IMR-90 (cell line): ENCODE measurements at regions not wholly inside any gene's neighbourhood (a gene's known extent, or its start where the extent isn't known, plus 50 kb on each side); places are given as distances from the start of the nearest gene placed in this dataset.
"Not testable (repeated sequence)": the region's sequence is repeated elsewhere in the genome, so short reads cannot be mapped to it uniquely, and the experiment has no call there.

Source experiments
- CEBPB ChIP-seq: IDR thresholded peaks from 2 replicates; pipeline ENCODE4 v1.6.1; 2012; ENCODE audit warnings: low read depth, low read length, improper control_type of control experiment
- FOS ChIP-seq: fragments of 150-350 bp; IDR thresholded peaks from 2 replicates; pipeline ENCODE4 v1.6.1; 2016; ENCODE audit warnings: low read depth, low read length
- MAFK ChIP-seq: IDR thresholded peaks from 2 replicates; pipeline ENCODE4 v1.6.1; 2012; ENCODE audit warnings: low read depth, low read length, improper control_type of control experiment
- MAZ ChIP-seq: IDR thresholded peaks from 2 replicates; pipeline ENCODE4 v1.6.1; 2012; ENCODE audit warnings: low read depth, mild to moderate bottlenecking, low read length, improper control_type of control experiment, moderate library complexity, borderline replicate concordance
- NFE2L2 ChIP-seq: fragments of 150-350 bp; IDR thresholded peaks from 2 replicates; pipeline ENCODE4 v1.6.1; 2016; ENCODE audit warnings: low read depth, mild to moderate bottlenecking, low read length
- POLR2A ChIP-seq: IDR thresholded peaks from 2 replicates; pipeline ENCODE4 v1.6.1; 2012; ENCODE audit warnings: mild to moderate bottlenecking, low read depth, low read length
- RAD21 ChIP-seq: IDR thresholded peaks from 2 replicates; pipeline ENCODE4 v1.6.1; 2012; ENCODE audit warnings: low read length, improper control_type of control experiment
- RCOR1 ChIP-seq: IDR thresholded peaks from 2 replicates; pipeline ENCODE4 v1.6.1; 2012; ENCODE audit warnings: mild to moderate bottlenecking, low read length, improper control_type of control experiment; ENCODE audit not compliant: insufficient replicate concordance
- TF ChIP-seq, protein P1 (sequence below): conservative IDR thresholded peaks from 2 replicates; pipeline ENCODE4 v1.5.1; 2012; ENCODE audit warnings: mild to moderate bottlenecking, low read depth, low read length, improper control_type of control experiment
- TF ChIP-seq, protein P2 (sequence below): fragments of 150-350 bp; IDR thresholded peaks from 2 replicates; pipeline ENCODE4 v1.6.1; 2016; ENCODE audit warnings: low read depth, mild to moderate bottlenecking, low read length, moderate library complexity, borderline replicate concordance
- TF ChIP-seq, protein P3 (sequence below): fragments of 150-350 bp; IDR thresholded peaks from 2 replicates; pipeline ENCODE4 v1.6.1; 2017; ENCODE audit warnings: mild to moderate bottlenecking, antibody characterized with exemption, low read length, low read depth

DNA sequence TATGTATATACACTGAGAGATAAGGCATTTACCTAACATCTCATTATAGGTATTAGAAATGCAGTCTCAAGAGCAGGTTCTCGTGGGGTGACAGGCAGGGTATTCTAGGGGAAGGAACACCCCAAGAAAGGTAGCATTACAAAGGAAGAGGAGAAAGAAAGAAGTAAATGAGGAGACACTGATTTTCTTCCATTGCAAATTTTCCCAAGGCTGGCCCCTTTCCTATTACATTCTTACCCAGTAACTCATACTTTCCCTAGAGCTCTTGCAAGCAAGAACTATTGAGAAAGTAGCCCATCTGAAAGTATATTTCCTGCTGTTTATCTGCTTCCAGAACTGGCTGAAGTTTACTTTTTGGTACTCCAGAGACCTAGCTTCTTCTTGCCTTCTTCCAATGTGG lies 287.0 kb downstream of the ZNF326 start:
- TF ChIP-seq, protein P1, sequence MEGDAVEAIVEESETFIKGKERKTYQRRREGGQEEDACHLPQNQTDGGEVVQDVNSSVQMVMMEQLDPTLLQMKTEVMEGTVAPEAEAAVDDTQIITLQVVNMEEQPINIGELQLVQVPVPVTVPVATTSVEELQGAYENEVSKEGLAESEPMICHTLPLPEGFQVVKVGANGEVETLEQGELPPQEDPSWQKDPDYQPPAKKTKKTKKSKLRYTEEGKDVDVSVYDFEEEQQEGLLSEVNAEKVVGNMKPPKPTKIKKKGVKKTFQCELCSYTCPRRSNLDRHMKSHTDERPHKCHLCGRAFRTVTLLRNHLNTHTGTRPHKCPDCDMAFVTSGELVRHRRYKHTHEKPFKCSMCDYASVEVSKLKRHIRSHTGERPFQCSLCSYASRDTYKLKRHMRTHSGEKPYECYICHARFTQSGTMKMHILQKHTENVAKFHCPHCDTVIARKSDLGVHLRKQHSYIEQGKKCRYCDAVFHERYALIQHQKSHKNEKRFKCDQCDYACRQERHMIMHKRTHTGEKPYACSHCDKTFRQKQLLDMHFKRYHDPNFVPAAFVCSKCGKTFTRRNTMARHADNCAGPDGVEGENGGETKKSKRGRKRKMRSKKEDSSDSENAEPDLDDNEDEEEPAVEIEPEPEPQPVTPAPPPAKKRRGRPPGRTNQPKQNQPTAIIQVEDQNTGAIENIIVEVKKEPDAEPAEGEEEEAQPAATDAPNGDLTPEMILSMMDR: not testable (repeated sequence)
- not testable (repeated sequence) for TF ChIP-seq MAZ, MAFK, CEBPB, POLR2A, NFE2L2, RCOR1, RAD21, FOS
- TF ChIP-seq, protein P2, sequence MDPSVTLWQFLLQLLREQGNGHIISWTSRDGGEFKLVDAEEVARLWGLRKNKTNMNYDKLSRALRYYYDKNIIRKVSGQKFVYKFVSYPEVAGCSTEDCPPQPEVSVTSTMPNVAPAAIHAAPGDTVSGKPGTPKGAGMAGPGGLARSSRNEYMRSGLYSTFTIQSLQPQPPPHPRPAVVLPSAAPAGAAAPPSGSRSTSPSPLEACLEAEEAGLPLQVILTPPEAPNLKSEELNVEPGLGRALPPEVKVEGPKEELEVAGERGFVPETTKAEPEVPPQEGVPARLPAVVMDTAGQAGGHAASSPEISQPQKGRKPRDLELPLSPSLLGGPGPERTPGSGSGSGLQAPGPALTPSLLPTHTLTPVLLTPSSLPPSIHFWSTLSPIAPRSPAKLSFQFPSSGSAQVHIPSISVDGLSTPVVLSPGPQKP: not testable (repeated sequence)
- TF ChIP-seq, protein P3, sequence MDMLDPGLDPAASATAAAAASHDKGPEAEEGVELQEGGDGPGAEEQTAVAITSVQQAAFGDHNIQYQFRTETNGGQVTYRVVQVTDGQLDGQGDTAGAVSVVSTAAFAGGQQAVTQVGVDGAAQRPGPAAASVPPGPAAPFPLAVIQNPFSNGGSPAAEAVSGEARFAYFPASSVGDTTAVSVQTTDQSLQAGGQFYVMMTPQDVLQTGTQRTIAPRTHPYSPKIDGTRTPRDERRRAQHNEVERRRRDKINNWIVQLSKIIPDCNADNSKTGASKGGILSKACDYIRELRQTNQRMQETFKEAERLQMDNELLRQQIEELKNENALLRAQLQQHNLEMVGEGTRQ: not testable (repeated sequence)
